T-helper 1 cell treated with Interleukin-12 subunit alpha and Interleukin-12 subunit beta and Interleukin-4 antibody, amounts not matched to agents 30 ng/mL and 1 ng/mL, for 36 hours (primary cell): ENCODE measurements at regions not wholly inside any gene's neighbourhood (a gene's known extent, or its start where the extent isn't known, plus 50 kb on each side); places are given as distances from the start of the nearest gene placed in this dataset.

Experiments used
- intact Hi-C: fragments of 100-400 bp; cut with micrococcal nuclease; formaldehyde crosslinking; loops from one replicate; pipeline ENCODE4 v1.15.1; 2024

DNA sequence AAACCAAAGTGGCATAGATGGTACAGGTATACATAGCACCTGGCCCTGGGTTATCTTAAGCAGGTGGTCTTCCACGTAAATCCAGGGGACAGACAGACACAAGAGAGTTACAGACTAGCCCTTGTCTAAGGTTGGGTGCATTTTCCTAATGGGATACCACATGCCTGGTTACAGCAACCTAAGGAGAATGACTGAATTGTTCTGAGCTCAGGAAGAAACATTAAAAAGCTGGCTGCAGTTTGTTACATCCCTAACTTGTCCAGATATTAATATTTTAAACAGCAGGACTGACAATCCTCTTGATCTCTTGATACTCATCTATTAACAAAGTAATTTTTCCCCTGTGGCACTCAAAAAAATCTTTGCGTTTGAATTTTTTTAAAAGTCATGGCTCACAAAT is 102.2 kb upstream of the SERP2 start:
- intact Hi-C loops, result loop anchor here (10.0 kb wide), 2 partner anchors 723 to 1217 kb away; no protein-coding TSS in a partner anchor

- intact Hi-C loops, result loop anchor here (10.0 kb wide), 2 partner anchors 723 to 1217 kb away; no protein-coding TSS in a partner anchor
Measured at GRCh38 chr13:44271915-44272341, 101.7 kb upstream of the SERP2 start.

DNA sequence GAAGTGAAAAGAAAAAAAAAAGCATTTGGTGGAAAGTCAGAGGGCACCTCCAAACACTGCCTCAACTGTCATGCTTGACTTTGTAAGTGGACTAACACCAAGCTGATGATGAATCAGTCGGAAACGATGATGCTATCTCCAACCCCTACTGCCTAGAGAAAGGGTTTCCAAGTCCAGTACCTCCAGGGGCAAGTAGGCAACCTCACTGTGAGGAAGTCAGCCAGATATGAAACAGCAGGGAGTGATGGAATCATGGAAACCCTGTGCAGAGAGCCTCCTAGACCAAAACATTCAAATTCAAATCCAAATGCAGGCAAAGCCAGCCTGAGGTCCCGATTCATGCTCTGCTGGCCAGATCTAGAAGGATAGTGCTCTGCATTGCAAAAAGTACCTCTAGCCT is 100.9 kb upstream of the SERP2 start:
- intact Hi-C loops, result loop anchor here (10.0 kb wide), 2 partner anchors 722 to 1218 kb away; no protein-coding TSS in a partner anchor

GRCh38 chr13:44273216-44273615 is 100.4 kb upstream of the SERP2 start:
- intact Hi-C loops, result loop anchor here (10.0 kb wide), 2 partner anchors 722 to 1218 kb away; no protein-coding TSS in a partner anchor

- intact Hi-C loops, result loop anchor here (1.0 to 10.0 kb wide), 13 partner anchors 15 to 1282 kb away; partner anchors contain the start of genes EPSTI1 and TPT1
Measured at GRCh38 chr13:44273991-44274770, 99.4 kb upstream of the SERP2 start.

- intact Hi-C loops, result loop anchor here (1.0 to 10.0 kb wide), 13 partner anchors 15 to 1282 kb away; partner anchors contain the start of genes EPSTI1 and TPT1
Measured at GRCh38 chr13:44274771-44275205, 98.8 kb upstream of the SERP2 start.

DNA sequence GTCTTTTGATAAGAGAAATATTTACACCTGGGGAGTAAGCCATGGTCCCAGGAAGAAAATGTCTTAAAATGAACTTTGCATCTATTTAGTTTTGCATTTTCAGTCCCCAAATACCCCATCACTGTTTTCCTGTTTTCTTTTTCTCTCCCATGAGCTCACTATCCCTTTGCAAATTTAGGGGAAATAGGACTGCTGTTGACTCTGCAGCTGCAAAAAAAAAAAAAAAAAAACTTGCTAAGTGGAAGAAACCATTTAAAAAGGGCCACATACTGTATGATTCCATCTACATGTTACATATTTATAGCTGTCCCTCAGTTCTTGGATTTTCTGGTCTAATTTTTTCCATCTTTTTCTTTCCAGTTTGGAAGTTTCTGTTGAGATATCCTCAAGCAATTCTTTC is 98.2 kb upstream of the SERP2 start:
- intact Hi-C loops, result loop anchor here (2.0 to 10.0 kb wide), 5 partner anchors 17 to 1221 kb away; no protein-coding TSS in a partner anchor

GRCh38 chr13:44276061-44276460 is 97.6 kb upstream of the SERP2 start:
- intact Hi-C loops, result loop anchor here (10.0 kb wide), 2 partner anchors 719 to 1221 kb away; no protein-coding TSS in a partner anchor

DNA sequence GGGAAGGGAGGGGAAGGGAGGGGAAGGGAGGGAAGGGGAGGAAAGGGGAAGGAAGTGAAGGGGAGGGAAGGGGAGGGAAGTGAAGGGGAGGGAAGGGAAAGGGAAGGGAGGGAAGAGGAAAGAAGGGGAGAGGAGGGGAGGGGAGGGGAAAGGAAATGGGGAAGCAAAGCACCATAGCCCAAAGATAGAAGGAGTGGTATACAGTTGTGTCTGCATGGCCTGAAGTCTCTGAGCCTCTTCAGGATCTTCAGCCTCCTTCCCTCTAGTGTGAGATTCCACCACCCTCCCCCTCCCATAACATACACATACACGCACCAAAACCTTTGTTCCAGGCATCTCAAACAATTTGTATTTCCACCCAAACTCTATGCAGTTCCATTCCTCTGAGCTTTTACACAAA is 96.2 kb upstream of the SERP2 start:
- intact Hi-C loops, result loop anchor here (10.0 kb wide), 2 partner anchors 717 to 1223 kb away; no protein-coding TSS in a partner anchor

- intact Hi-C loops, result loop anchor here (10.0 kb wide), 2 partner anchors 717 to 1223 kb away; no protein-coding TSS in a partner anchor
Measured at GRCh38 chr13:44278166-44278565, 95.5 kb upstream of the SERP2 start.

DNA sequence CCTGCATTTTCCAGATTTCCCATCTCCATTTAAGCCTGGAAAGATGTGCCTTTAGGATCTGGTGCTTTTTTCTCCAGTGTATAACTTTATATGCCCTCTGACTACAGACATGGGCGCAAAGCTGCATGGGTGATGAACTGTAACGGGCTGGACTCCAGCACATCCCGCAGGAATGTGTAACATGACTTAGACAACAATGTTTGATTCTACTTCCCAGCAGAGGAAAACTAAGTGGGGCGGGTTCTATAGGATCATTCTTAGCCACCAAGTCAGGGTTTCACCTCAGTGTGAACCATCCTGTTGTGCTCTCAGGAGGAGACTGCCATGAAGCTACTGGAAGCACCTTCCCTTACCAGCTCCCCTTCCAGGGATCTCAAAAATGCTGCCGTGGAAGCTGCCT is 93.2 kb upstream of the SERP2 start:
- intact Hi-C loops, result no loop called here

GRCh38 chr13:44281252-44282000 is 92.2 kb upstream of the SERP2 start:
- intact Hi-C loops, result no loop called here

- intact Hi-C loops, result no loop called here
Measured at GRCh38 chr13:44283600-44283999, 90.0 kb upstream of the SERP2 start.

- intact Hi-C loops, result no loop called here
Measured at GRCh38 chr13:44287958-44288357, 85.7 kb upstream of the SERP2 start.

DNA sequence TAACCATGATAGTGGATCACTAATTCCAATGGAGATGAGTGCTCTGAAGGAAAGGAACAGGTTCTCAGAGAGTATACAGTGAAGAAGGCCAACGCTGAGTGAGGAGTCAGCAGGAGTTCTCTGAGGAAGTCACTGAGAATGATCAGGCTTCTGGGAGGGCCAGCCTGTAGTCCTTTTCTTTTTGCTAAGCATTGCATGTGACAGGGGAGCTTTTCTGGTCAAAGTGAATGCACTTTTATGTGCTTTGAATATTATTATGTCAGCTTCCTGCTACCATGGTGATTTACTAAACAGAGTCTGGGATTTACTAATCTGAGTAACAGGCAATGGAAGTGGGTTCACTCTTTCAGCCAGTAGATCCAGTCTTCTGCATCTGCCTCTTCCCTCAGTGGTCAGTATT is 81.1 kb upstream of the SERP2 start:
- intact Hi-C loops, result loop anchor here (2.0 kb wide), 1 partner anchor 18 kb away; no protein-coding TSS in a partner anchor

DNA sequence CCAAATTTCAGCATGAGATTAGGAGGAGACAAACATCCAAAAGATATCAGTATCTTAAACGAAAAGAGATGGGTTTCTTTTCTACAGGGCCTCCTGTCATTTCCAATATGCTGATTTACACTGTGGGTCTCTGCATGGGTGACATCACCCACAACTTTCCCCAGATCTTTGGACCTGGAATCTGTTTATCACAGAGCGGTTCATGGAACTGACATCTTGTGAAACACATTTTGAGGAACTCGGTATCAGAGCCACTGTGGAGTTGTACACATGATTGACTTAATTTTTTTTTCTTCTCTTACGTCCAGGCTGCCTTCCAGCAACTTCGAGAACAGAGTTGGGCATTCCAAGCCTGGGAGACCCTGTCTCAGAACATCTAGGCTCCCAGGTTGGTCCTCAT is 80.2 kb upstream of the SERP2 start:
- intact Hi-C loops, result loop anchor here (2.0 kb wide), 1 partner anchor 19 kb away; no protein-coding TSS in a partner anchor

DNA sequence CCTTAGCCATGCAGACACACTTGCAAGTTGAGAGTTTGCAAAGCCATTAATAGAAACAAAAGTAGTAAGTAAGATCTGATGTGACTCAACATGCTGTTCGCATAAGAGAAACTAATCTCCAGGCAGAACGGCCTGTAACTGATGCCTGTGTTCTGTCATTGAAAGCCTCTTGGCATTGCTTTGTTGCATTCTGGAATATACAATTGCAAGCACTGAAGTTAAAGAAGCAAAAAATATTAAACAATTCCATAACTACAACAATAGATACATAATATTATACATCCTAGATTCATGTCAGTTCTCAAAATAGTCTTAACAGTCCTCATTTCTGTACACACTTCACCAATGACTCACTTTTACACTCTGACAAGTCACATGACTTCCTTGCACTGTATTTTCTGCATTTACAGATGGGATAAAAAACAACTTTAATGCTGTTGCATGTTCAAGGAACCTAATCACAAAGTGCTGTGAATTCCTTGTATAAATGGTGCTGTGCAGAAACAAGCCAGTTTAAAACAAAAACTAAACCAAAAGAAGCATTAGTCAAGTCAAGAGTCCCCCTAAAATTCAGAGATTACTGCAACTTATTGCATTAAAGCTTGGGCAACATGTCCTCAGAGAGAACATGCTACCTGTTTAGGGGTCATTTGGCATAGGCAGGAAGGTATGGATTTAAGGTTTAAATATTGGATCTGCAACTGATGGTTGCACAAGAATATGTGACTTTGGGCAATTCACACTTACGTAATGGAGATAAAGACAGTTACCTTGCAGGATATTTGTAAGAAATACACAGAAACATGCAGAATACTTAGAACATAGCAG is 79.5 kb upstream of the SERP2 start:
- intact Hi-C loops, result loop anchor here (1.0 to 2.0 kb wide), 2 partner anchors 19 to 35 kb away; no protein-coding TSS in a partner anchor

DNA sequence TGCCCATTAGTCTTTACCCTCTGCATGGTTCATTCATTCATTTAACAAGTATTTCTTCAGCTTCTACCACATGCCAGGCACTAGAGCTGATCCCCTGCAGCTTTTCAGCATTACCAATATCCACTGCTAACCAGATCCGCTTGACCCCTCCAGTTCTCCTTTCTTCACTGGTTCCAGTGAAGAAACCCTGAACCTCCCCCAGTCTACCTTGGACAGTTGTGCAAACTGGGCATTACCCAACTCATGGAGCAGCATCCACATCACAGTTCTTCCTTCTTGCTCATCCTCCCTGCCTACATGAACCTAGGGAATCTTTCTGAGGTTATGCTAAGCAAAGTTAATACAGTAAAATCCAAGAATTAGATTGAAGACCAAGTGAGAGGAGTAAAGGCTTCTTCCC is 78.7 kb upstream of the SERP2 start:
- intact Hi-C loops, result loop anchor here (1.0 kb wide), 1 partner anchor 36 kb away; no protein-coding TSS in a partner anchor

DNA sequence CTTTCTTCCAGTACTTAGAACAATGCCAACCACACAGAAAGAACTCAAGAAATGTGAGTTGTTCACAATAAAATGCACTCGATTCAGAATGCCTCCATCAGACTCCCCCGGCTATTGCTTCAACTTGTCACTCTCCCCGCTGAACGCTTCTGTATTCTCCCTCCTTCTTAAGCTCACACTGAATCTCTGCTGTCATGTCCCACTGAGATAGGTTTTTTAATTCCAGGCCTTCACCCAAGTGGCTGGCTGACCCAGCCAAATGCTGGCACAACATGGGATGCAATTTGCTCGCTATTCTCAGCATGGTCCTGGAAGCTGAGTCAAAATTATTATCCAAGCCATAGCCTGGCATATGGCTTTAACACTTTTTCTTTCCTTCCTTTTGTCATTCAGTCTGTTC is 76.8 kb upstream of the SERP2 start:
- intact Hi-C loops, result no loop called here

- intact Hi-C loops, result no loop called here
Measured at GRCh38 chr13:44298314-44298713, 75.3 kb upstream of the SERP2 start.
